ENCODE measurements at regions not wholly inside any gene's neighbourhood (a gene's known extent, or its start where the extent isn't known, plus 50 kb on each side); places are given as distances from the start of the nearest gene placed in this dataset.

DNA sequence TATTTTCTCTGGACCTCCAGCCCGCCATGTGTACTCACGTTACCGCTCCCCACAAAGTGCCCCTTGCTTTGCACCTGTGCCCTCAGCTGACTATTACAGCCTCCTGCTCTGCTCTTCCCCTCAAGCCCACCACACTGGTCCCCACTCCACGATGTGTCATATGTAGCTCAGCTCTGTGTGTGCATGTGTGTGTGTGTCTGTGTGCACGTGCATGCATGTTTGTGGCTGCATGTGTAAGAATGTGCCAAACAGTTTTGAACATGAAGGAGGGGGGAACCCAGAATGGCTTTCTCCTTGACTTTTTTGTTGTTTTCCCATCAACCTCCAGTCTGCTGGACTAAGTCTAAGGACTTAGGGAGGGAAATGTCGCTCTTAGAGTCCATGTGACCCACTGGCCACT, 54.8 kb upstream of the BTRC start:
- DNase-seq: no peak

DNA sequence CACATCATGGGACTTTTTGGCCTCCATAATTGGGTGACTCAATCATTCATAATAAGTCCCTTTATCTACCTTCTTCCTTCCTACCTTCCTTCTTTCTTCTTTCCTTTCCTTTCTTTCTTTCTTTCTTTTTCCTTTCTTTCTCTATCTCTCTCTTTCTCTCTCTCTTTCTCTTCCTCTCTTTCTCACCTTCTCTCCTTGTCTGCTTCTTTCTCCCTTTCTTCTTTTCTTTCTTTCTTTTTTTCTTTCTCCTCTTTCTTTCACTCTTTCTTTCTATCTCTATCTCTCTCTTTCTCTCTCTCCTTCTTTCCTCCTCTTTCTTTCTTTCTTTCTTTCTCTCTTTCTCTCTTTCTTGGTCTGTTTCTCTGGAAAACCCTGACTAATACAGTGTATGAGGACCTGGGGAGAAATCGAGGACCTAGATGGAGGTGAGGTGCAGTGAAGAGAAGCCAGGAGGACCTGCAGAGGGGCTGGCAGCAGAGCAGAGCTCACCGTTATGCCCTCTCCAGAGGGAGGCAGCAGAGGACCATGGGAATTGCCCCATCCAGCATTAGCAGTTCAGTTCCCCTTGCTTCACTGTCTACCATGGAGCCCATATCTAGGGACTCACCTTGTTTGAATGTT, 52.7 kb upstream of the BTRC start:
- DNase-seq: peak; percentile 16

DNA sequence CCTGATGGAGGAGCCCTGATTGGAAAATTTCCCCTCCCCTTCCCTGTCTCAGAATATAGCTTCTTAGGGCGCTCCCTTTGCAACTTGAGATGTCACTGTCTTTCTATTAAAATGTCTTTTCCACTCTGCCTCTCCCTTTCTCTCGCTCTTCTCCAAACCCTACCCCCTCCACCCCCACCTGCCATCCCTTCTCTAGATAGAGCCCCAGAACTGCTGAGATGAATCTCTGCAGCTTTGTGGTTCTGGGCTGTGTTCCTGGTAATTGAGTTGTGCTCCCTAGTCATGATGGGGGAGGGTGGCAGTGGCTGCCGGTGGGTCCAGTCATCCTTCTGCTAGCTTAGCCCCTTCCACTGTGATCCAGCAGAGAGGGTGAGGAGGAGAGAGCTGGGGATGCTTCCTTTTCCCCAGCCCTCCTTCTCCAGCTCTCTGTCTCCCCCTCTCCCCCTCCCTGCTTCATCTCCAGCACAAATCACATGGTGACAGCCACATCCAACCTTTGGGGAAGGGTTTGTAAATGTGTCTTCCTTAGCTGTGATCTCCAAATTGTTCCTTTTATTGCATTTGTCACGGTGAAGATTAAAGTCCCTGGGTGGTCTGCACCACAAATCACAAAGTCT, 50.8 kb upstream of the BTRC start:
- DNase-seq: no peak

Measured in fibroblast of skin of scalp (primary cell).